HCT116 (cell line): ENCODE measurements at regions not wholly inside any gene's neighbourhood (a gene's known extent, or its start where the extent isn't known, plus 50 kb on each side); places are given as distances from the start of the nearest gene placed in this dataset.

Experiments used
- ATAC-seq: fragments of 200-7000 bp; cut with Tn5 transposase; 2 replicates; pipeline ENCODE4 v1.9.1; 2020; ENCODE audit warnings: mild to moderate bottlenecking, moderate library complexity
- BruUV-seq: library from RNA; stranded (reverse); fragments of 400-500 nt; replicated peaks from 2 replicates; lab custom pipeline; 2021; lab: Mats Ljungman, UMichigan
- CTCF ChIA-PET: fragments of 300-600 bp; sonication (Branson Sonifier 250); formaldehyde crosslinking; loops from one replicate; lab custom pipeline; 2021; ENCODE audit warnings: antibody characterized with exemption; lab: Charles Lee
- POLR2A ChIA-PET: fragments of 300-600, 350-600 bp; sonication (Branson Sonifier 250); formaldehyde crosslinking; loops from one replicate; lab custom pipeline; 2021; ENCODE audit warnings: antibody characterized with exemption; lab: Charles Lee
- RAD21 ChIA-PET, 2 experiments: fragments of 300-600 bp; sonication (Branson Sonifier 250); formaldehyde crosslinking; loops; one replicate each; lab custom pipeline; 2023; ENCODE audit warnings: low total read pairs in 2 of 2; ENCODE audit not compliant: uncharacterized antibody in 2 of 2, unreplicated experiment in 2 of 2, low non-redundant PET in 1 of 2; lab: Charles Lee
- DNase-seq: peaks from one replicate; pipeline ENCODE4 v3.0.0-alpha.2; 2010; ENCODE audit warnings: low read depth, low spot score
- H2AFZ ChIP-seq: fragments of 200-600 bp; shearing (Covaris generic), sonication (generic); 2 replicates; pipeline ENCODE4 v1.6.1; 2017; ENCODE audit warnings: low read depth, mixed run types, mixed read lengths, antibody characterized with exemption, low read length; ENCODE audit not compliant: poor library complexity, severe bottlenecking
- H3K27ac ChIP-seq: 2 replicates; pipeline ENCODE4 v1.5.1; 2012; ENCODE audit warnings: low read depth, low read length
- H3K27me3 ChIP-seq: fragments of 200-600 bp; sonication (generic); 2 replicates; pipeline ENCODE4 v1.6.1; 2016; ENCODE audit warnings: mixed run types, low read length, mixed read lengths; ENCODE audit not compliant: insufficient read depth
- H3K36me3 ChIP-seq, 2 experiments: fragments of 200-500 bp in 1 of 2; fragments of 200-600 bp in 1 of 2; sonication (Bioruptor generic) in 1 of 2; sonication (generic) in 1 of 2; 2 replicates each; pipeline versions ENCODE4 v1.5.1 to v1.6.1; 2014 to 2016; ENCODE audit warnings: low read length in 2 of 2, inconsistent platforms in 1 of 2, mixed read lengths in 1 of 2, mixed run types in 1 of 2; ENCODE audit not compliant: insufficient read depth in 2 of 2, control insufficient read depth in 1 of 2
- H3K4me1 ChIP-seq, 2 experiments: fragments of 200-600 bp in 1 of 2; sonication (generic) in 1 of 2; 2 replicates each; pipeline versions ENCODE4 v1.5.1 to v1.6.1; 2012 to 2017; ENCODE audit warnings: low read length in 2 of 2, inconsistent platforms in 1 of 2, mild to moderate bottlenecking in 1 of 2, mixed read lengths in 1 of 2, mixed run types in 1 of 2, moderate library complexity in 1 of 2; ENCODE audit not compliant: insufficient read depth in 2 of 2, control insufficient read depth in 1 of 2
- H3K4me2 ChIP-seq: fragments of 200-600 bp; sonication (generic); 2 replicates; pipeline ENCODE4 v1.6.1; 2017; ENCODE audit warnings: mixed run types, low read length, mixed read lengths
- H3K4me3 ChIP-seq, 2 experiments: fragments of 200-600 bp in 1 of 2; sonication (generic) in 1 of 2; replicated peaks in 1 of 2; 2 replicates each; pipeline ENCODE4 v1.5.1; 2011 to 2016; ENCODE audit warnings: low read length in 2 of 2, control low read depth in 1 of 2, low read depth in 1 of 2, mild to moderate bottlenecking in 1 of 2, mixed read lengths in 1 of 2, mixed run types in 1 of 2
- H3K79me2 ChIP-seq: fragments of 200-600 bp; sonication (generic); 2 replicates; pipeline ENCODE4 v1.6.1; 2017; ENCODE audit warnings: mild to moderate bottlenecking, mixed run types, low read length, moderate library complexity, mixed read lengths; ENCODE audit not compliant: insufficient read depth
- H3K9ac ChIP-seq: fragments of 200-600 bp; sonication (generic); 2 replicates; pipeline ENCODE4 v1.6.1; 2016; ENCODE audit warnings: low read length, mixed read lengths
- H3K9me2 ChIP-seq: fragments of 200-600 bp; sonication (generic), shearing (Covaris generic); 2 replicates; pipeline ENCODE4 v1.6.1; 2017; ENCODE audit warnings: mixed run types, mild to moderate bottlenecking, moderate library complexity; ENCODE audit not compliant: insufficient read depth
- H3K9me3 ChIP-seq, 2 experiments: fragments of 200-500 bp in 1 of 2; fragments of 200-600 bp in 1 of 2; sonication (Bioruptor generic) in 1 of 2; sonication (generic) in 1 of 2; 2 replicates each; pipeline ENCODE4 v1.6.1; 2014 to 2017; ENCODE audit warnings: low read length in 2 of 2, mixed read lengths in 2 of 2, inconsistent platforms in 1 of 2, low read depth in 1 of 2, mild to moderate bottlenecking in 1 of 2, mixed run types in 1 of 2, moderate library complexity in 1 of 2; ENCODE audit not compliant: control insufficient read depth in 1 of 2, insufficient read depth in 1 of 2
- H4K20me1 ChIP-seq: fragments of 200-600 bp; sonication (generic), shearing (Covaris generic); 2 replicates; pipeline ENCODE4 v1.6.1; 2017; ENCODE audit warnings: mixed run types, mild to moderate bottlenecking, moderate library complexity; ENCODE audit not compliant: insufficient read depth
- CBX3 ChIP-seq: IDR thresholded peaks from 2 replicates; pipeline ENCODE4 v1.6.1; 2012; ENCODE audit warnings: low read depth
- CEBPB ChIP-seq: IDR thresholded peaks from 2 replicates; pipeline ENCODE4 v1.6.1; 2012; ENCODE audit warnings: low read depth
- EGR1 ChIP-seq: IDR thresholded peaks from 2 replicates; pipeline ENCODE4 v1.6.1; 2012; ENCODE audit warnings: low read depth
- EZH2phosphoT487 ChIP-seq: fragments of 200-600 bp; IDR thresholded peaks from 2 replicates; pipeline ENCODE4 v1.6.1; 2018; ENCODE audit warnings: antibody characterized with exemption, borderline replicate concordance
- MAX ChIP-seq: IDR thresholded peaks from 2 replicates; pipeline ENCODE4 v1.6.1; 2012
- POLR2A ChIP-seq: IDR thresholded peaks from 2 replicates; pipeline ENCODE4 v1.7.0; 2011; ENCODE audit warnings: borderline replicate concordance; ENCODE audit not compliant: insufficient read depth, insufficient read length; ENCODE audit errors: extremely low read depth
- POLR2AphosphoS5 ChIP-seq: IDR thresholded peaks from 2 replicates; pipeline ENCODE4 v1.6.1; 2011; ENCODE audit warnings: mild to moderate bottlenecking, low read depth, low read length, moderate library complexity
- REST ChIP-seq: IDR thresholded peaks from 2 replicates; pipeline ENCODE4 v1.6.1; 2012; ENCODE audit warnings: low read depth
- SIN3A ChIP-seq: IDR thresholded peaks from 2 replicates; pipeline ENCODE4 v1.6.1; 2012; ENCODE audit warnings: low read depth
- SP1 ChIP-seq: IDR thresholded peaks from 2 replicates; pipeline ENCODE4 v1.6.1; 2012; ENCODE audit warnings: low read depth
- ZBTB33 ChIP-seq: IDR thresholded peaks from 2 replicates; pipeline ENCODE4 v1.6.1; 2011; ENCODE audit warnings: mild to moderate bottlenecking, low read length, moderate library complexity; ENCODE audit not compliant: insufficient replicate concordance; ENCODE audit errors: extremely low read depth
- intact Hi-C: fragments of 100-400 bp; cut with micrococcal nuclease; formaldehyde crosslinking; loops from 2 replicates; pipeline ENCODE4 v1.10.0; 2022

GRCh38 chrX:5176766-5177165 is 1051.9 kb downstream of the NLGN4X start:
- no peak overlapping the region for H3K4me3 ChIP-seq
- no peaks in the 10 kb centered on the region for H3K36me3 ChIP-seq
- H2AFZ ChIP-seq: no peak overlapping the region
- DNase-seq: no peak
- POLR2A ChIA-PET: no interaction called here
- RAD21 ChIA-PET: no interaction called here
- no peaks in the 10 kb centered on the region for H3K79me2 ChIP-seq
- H4K20me1 ChIP-seq: no peaks in the 10 kb centered on the region
- no peaks in the 10 kb centered on the region for H3K9me2 ChIP-seq
- BruUV-seq: no TSS peak
- no peaks in the 10 kb centered on the region for H3K4me1 ChIP-seq
- ATAC-seq: no peak
- CTCF ChIA-PET: no interaction called here
- intact Hi-C loops: no loop called here
- no peaks in the 10 kb centered on the region for H3K27me3 ChIP-seq
- H3K27ac ChIP-seq: no peak overlapping the region
- H3K4me2 ChIP-seq: no peak overlapping the region
- H3K9me3 ChIP-seq: no peaks in the 10 kb centered on the region
- no peak overlapping the region for H3K9ac ChIP-seq
- no peak for TF ChIP-seq REST
- no peak for TF ChIP-seq CEBPB
- no peak for TF ChIP-seq EGR1
- no peak for TF ChIP-seq MAX
- TF ChIP-seq POLR2A: no peak
- no peak for TF ChIP-seq POLR2AphosphoS5
- TF ChIP-seq EZH2phosphoT487: no peak
- TF ChIP-seq SIN3A: no peak
- TF ChIP-seq ZBTB33: no peak
- no peak for TF ChIP-seq CBX3
- no peak for TF ChIP-seq SP1
